Liver (tissue), 7 donors: ENCODE measurements at regions not wholly inside any gene's neighbourhood (a gene's known extent, or its start where the extent isn't known, plus 50 kb on each side); places are given as distances from the start of the nearest gene placed in this dataset.
A peak's percentile ranks its signal among the peaks of the same experiment; 100 is the strongest.
"Not testable (repeated sequence)": the region's sequence is repeated elsewhere in the genome, so short reads cannot be mapped to it uniquely, and the experiment has no call there.

ENCODE experiments used
- DNase-seq: peaks from one replicate; pipeline ENCODE4 v3.0.0-alpha.2; 2017; ENCODE audit warnings: low spot score
- H3K27ac ChIP-seq, 2 donors: one replicate each; pipeline ENCODE4 v1.7.0; 2013; ENCODE audit warnings: inconsistent platforms in 2 of 2, low read length in 2 of 2, control low read depth in 1 of 2, low read depth in 1 of 2, mild to moderate bottlenecking in 1 of 2
- H3K27me3 ChIP-seq, 4 donors: one replicate each; pipeline versions ENCODE4 v1.6.1 to v1.7.0; 2013; ENCODE audit warnings: low read length in 3 of 4, inconsistent platforms in 1 of 4, mild to moderate bottlenecking in 1 of 4, moderate library complexity in 1 of 4; ENCODE audit not compliant: control insufficient read depth in 4 of 4, insufficient read depth in 4 of 4
- H3K36me3 ChIP-seq, 4 donors: one replicate each; pipeline versions ENCODE4 v1.6.1 to v1.7.0; 2013; ENCODE audit warnings: low read length in 3 of 4, mild to moderate bottlenecking in 3 of 4, low read depth in 1 of 4, moderate library complexity in 1 of 4; ENCODE audit not compliant: control insufficient read depth in 4 of 4, insufficient read depth in 3 of 4
- H3K4me1 ChIP-seq, 4 donors: one replicate each; pipeline versions ENCODE4 v1.6.1 to v1.7.0; 2013; ENCODE audit warnings: low read length in 3 of 4, mild to moderate bottlenecking in 3 of 4, moderate library complexity in 1 of 4; ENCODE audit not compliant: control insufficient read depth in 4 of 4, insufficient read depth in 4 of 4
- H3K4me3 ChIP-seq, 3 donors: one replicate each; pipeline versions ENCODE4 v1.6.1 to v1.7.0; 2013; ENCODE audit warnings: low read length in 3 of 3, control low read depth in 1 of 3, low read depth in 1 of 3, mild to moderate bottlenecking in 1 of 3
- H3K9ac ChIP-seq, 2 donors: one replicate each; pipeline ENCODE4 v1.7.0; 2013; ENCODE audit warnings: low read length in 2 of 2, mild to moderate bottlenecking in 2 of 2, moderate library complexity in 2 of 2, control low read depth in 1 of 2, low read depth in 1 of 2
- H3K9me3 ChIP-seq, 4 donors: one replicate each; pipeline versions ENCODE4 v1.6.1 to v1.7.0; 2013; ENCODE audit warnings: low read length in 3 of 4; ENCODE audit not compliant: control insufficient read depth in 4 of 4
- EGR1 ChIP-seq, 2 donors: IDR thresholded peaks; 2 replicates each; pipeline ENCODE4 v1.6.1; 2016 to 2018; ENCODE audit warnings: antibody characterized with exemption in 2 of 2, low read depth in 2 of 2
- FOXA1 ChIP-seq: IDR thresholded peaks from 2 replicates; pipeline ENCODE4 v1.6.1; 2016; ENCODE audit warnings: antibody characterized with exemption
- FOXA2 ChIP-seq: IDR thresholded peaks from 2 replicates; pipeline ENCODE4 v1.6.1; 2016; ENCODE audit warnings: antibody characterized with exemption
- HNF4A ChIP-seq, 2 donors: conservative IDR thresholded peaks; 2 replicates each; pipeline ENCODE4 v1.6.1; 2016; ENCODE audit warnings: antibody characterized with exemption in 2 of 2, mild to moderate bottlenecking in 2 of 2
- JUND ChIP-seq, 2 donors: IDR thresholded peaks; 2 replicates each; pipeline ENCODE4 v1.6.1; 2016; ENCODE audit warnings: antibody characterized with exemption in 2 of 2
- NR2F2 ChIP-seq: IDR thresholded peaks from 2 replicates; pipeline ENCODE4 v1.6.1; 2016; ENCODE audit warnings: antibody characterized with exemption
- RAD21 ChIP-seq, 2 donors: IDR thresholded peaks; 2 replicates each; pipeline ENCODE4 v1.6.1; 2016; ENCODE audit warnings: antibody characterized with exemption in 2 of 2, mild to moderate bottlenecking in 2 of 2
- RXRA ChIP-seq, 2 donors: IDR thresholded peaks; 2 replicates each; pipeline ENCODE4 v1.6.1; 2017 to 2018; ENCODE audit warnings: antibody characterized with exemption in 2 of 2, mild to moderate bottlenecking in 1 of 2
- TAF1 ChIP-seq: conservative IDR thresholded peaks from 2 replicates; pipeline ENCODE4 v1.6.1; 2016; ENCODE audit warnings: antibody characterized with exemption, mild to moderate bottlenecking
- ZBTB33 ChIP-seq: IDR thresholded peaks from 2 replicates; pipeline ENCODE4 v1.6.1; 2016; ENCODE audit warnings: antibody characterized with exemption
- WGBS: extraction: QIAGEN DNeasy Blood & Tissue Kit; methylation state at CpG from one replicate; pipeline ENCODE4 v1.1.7; 2013; 5-methylcytosine and 5-hydroxymethylcytosine counted together
- donor health status: healthy.
- donor health status: healthy.
- donor health status: healthy.
- donor health status: healthy.

GRCh38 chrX:128804828-128805227 is 718.5 kb downstream of the SMARCA1 start:
- WGBS, result 71% methylated on average over 2 of the region's 2 CpGs

GRCh38 chrX:128800138-128800537 is 723.2 kb downstream of the SMARCA1 start:
- Histone ChIP-seq H3K4me1 (no peaks in the 10 kb centered on the region), H3K9ac (no peak overlapping the region), H3K4me3 (no peak overlapping the region), H3K27me3 (no peaks in the 10 kb centered on the region), H3K9me3 (peaks cover 0 to 1% (median 0%) of the 10 kb centered on the region in 4 donors), H3K27ac (no peak overlapping the region), H3K36me3 (no peaks in the 10 kb centered on the region)
- WGBS, result 69% methylated on average over 2 of the region's 2 CpGs
- no peak for DNase-seq
- TF ChIP-seq RXRA (IDR thresholded peaks at IDR 0.05), result no peak
- TF ChIP-seq ZBTB33, result no peak
- TF ChIP-seq RAD21 (IDR thresholded peaks at IDR 0.05), result peak in 1 of 2 donors; percentile 8
- TF ChIP-seq EGR1 (IDR thresholded peaks at IDR 0.05; ENCODE audit: low read depth in 2 of 2), result no peak
- TF ChIP-seq HNF4A (conservative IDR thresholded peaks at IDR 0.05), result no peak

More at GRCh38 chrX:128804828-128805227, 718.5 kb downstream of the SMARCA1 start:
- no peak for TF ChIP-seq NR2F2
- TF ChIP-seq TAF1, result no peak
- no peak for TF ChIP-seq JUND (IDR thresholded peaks at IDR 0.05)
- no peak for TF ChIP-seq HNF4A (conservative IDR thresholded peaks at IDR 0.05)
- TF ChIP-seq FOXA2, result no peak
- TF ChIP-seq FOXA1, result no peak
- Histone ChIP-seq H3K4me3 (no peak overlapping the region), H3K27me3 (no peaks in the 10 kb centered on the region), H3K9me3 (peaks cover 0 to 6% (median 4%) of the 10 kb centered on the region in 4 donors), H3K9ac (no peak overlapping the region), H3K4me1 (no peaks in the 10 kb centered on the region), H3K36me3 (no peaks in the 10 kb centered on the region), H3K27ac (no peak overlapping the region)
- no peak for DNase-seq

GRCh38 chrX:128783139-128783538 is 730.9 kb upstream of the ACTRT1 start:
- H3K9ac ChIP-seq, H3K4me3 ChIP-seq, H3K27ac ChIP-seq, DNase-seq, H3K27me3 ChIP-seq, H3K9me3 ChIP-seq, H3K4me1 ChIP-seq, H3K36me3 ChIP-seq: not testable (repeated sequence)
- 62% methylated on average over 5 of the region's 6 CpGs for WGBS

GRCh38 chrX:128781506-128781905 is 729.3 kb upstream of the ACTRT1 start:
- H3K4me1 ChIP-seq, result no peaks in the 10 kb centered on the region
- no peak overlapping the region for H3K27ac ChIP-seq
- H3K9me3 ChIP-seq, result no peaks in the 10 kb centered on the region
- H3K9ac ChIP-seq, result no peak overlapping the region
- no peak overlapping the region for H3K4me3 ChIP-seq
- 44% methylated on average over 1 of the region's 1 CpG for WGBS
- no peaks in the 10 kb centered on the region for H3K27me3 ChIP-seq
- peak; percentile 33 for DNase-seq
- H3K36me3 ChIP-seq, result no peaks in the 10 kb centered on the region
- peak; percentile 61 to 80 for TF ChIP-seq RAD21 (IDR thresholded peaks at IDR 0.05)
- TF ChIP-seq NR2F2, result no peak
